ENCODE measurements at regions not wholly inside any gene's neighbourhood (a gene's known extent, or its start where the extent isn't known, plus 50 kb on each side); places are given as distances from the start of the nearest gene placed in this dataset.
"Not testable (repeated sequence)": the region's sequence is repeated elsewhere in the genome, so short reads cannot be mapped to it uniquely, and the experiment has no call there.

DNA sequence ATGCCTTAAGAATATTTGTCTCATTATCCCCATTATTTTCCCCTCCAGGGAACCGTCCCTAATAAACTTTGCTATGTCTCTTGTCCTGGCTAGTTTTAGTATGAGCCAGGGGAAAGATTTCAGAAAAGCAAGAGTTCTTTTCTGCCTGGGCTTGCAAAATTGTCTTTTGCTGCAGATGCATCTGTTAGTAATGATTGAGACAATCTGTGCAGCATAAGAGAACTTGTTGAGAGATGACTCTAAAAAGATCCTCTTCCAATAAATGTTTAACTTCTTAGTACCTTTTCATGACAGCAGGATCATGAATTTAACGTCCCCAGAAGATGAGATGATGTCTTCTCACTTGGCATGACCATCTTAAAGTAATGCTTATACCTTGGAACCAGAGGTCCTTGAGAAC lies 172.5 kb upstream of the CREB1 start:
- H3K4me3 ChIP-seq (ENCODE audit: low read length), result no peak overlapping the region
- no CpG with 5 or more reads among the region's 2 CpGs for WGBS (ENCODE audit: insufficient coverage, insufficient read length)
- no peak for DNase-seq (ENCODE audit: low read depth, low spot score)

DNA sequence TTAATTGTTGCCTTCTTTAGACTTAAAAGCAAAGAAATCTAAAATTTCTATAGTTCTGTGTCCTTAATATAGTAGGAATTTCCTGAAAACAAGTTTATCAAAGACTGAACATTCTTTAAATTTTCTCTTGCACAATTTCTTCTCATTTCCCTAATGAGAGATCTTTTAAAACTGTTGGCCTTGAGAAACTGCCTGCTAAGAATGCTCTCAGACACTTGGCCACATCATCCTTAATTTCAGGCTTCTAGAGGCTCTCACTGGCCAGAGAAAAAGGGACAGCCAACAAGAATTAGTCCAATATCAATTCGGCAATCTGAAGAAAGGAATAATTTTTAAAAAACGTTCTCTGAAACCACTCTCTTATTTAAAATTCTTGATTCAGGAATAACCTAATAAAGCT lies 167.0 kb upstream of the CREB1 start:
- Histone ChIP-seq H3K4me1 (ENCODE audit: control insufficient read depth, insufficient read depth, low read length) (no peaks in the 10 kb centered on the region), H3K27ac (ENCODE audit: low read length) (no peak overlapping the region), H3K9me3 (ENCODE audit: control insufficient read depth, insufficient read depth, low read length) (no peaks in the 10 kb centered on the region), H3K27me3 (ENCODE audit: control insufficient read depth, insufficient read depth, low read length) (no peaks in the 10 kb centered on the region), H3K4me3 (ENCODE audit: low read length) (no peak overlapping the region), H3K36me3 (ENCODE audit: control insufficient read depth, insufficient read depth, low read length) (no peaks in the 10 kb centered on the region)
- WGBS (ENCODE audit: insufficient coverage, insufficient read length), result no CpG with 5 or more reads among the region's 2 CpGs
- no peak for DNase-seq (ENCODE audit: low read depth, low spot score)

More for the DNA sequence above, 172.5 kb upstream of the CREB1 start:
- Histone ChIP-seq H3K4me1 (ENCODE audit: control insufficient read depth, insufficient read depth, low read length) (no peaks in the 10 kb centered on the region), H3K9me3 (ENCODE audit: control insufficient read depth, insufficient read depth, low read length) (no peaks in the 10 kb centered on the region), H3K27ac (ENCODE audit: low read length) (no peak overlapping the region), H3K36me3 (ENCODE audit: control insufficient read depth, insufficient read depth, low read length) (no peaks in the 10 kb centered on the region), H3K27me3 (ENCODE audit: control insufficient read depth, insufficient read depth, low read length) (no peaks in the 10 kb centered on the region)

- Histone ChIP-seq H3K27me3 (ENCODE audit: control insufficient read depth, insufficient read depth, low read length) (no peaks in the 10 kb centered on the region), H3K9me3 (ENCODE audit: control insufficient read depth, insufficient read depth, low read length) (no peaks in the 10 kb centered on the region), H3K4me3 (ENCODE audit: low read length) (no peak overlapping the region), H3K36me3 (ENCODE audit: control insufficient read depth, insufficient read depth, low read length) (no peaks in the 10 kb centered on the region), H3K4me1 (ENCODE audit: control insufficient read depth, insufficient read depth, low read length) (no peaks in the 10 kb centered on the region), H3K27ac (ENCODE audit: low read length) (no peak overlapping the region)
- no CpG with 5 or more reads among the region's 1 CpG for WGBS (ENCODE audit: insufficient coverage, insufficient read length)
- no peak for DNase-seq (ENCODE audit: low read depth, low spot score)
Measured at GRCh38 chr2:207363761-207364290, 165.9 kb upstream of the CREB1 start.

DNA sequence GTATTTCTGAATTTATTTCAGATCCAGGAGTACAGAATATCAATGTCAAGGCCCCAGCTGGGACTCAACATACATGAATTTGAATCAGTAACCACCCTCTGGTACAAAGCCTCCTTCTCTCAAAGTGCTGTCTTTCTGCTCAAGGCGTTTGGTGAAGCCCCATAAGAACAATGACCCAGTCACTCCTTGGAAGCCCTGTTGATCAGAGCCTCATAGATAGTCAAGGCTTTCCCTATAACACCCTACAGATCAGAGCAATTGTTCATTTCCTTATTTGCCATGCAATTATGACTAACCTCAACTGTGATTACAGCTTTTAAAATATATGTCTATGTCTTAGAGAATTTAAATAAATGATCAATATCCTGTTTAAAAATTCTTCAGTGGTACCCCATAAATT lies 159.1 kb upstream of the CREB1 start:
- Histone ChIP-seq H3K27me3 (ENCODE audit: control insufficient read depth, insufficient read depth, low read length) (no peaks in the 10 kb centered on the region), H3K36me3 (ENCODE audit: control insufficient read depth, insufficient read depth, low read length) (no peaks in the 10 kb centered on the region), H3K4me1 (ENCODE audit: control insufficient read depth, insufficient read depth, low read length) (no peaks in the 10 kb centered on the region), H3K4me3 (ENCODE audit: low read length) (no peak overlapping the region), H3K27ac (ENCODE audit: low read length) (no peak overlapping the region), H3K9me3 (ENCODE audit: control insufficient read depth, insufficient read depth, low read length) (no peaks in the 10 kb centered on the region)
- no CpG with 5 or more reads among the region's 1 CpG for WGBS (ENCODE audit: insufficient coverage, insufficient read length)
- no peak for DNase-seq (ENCODE audit: low read depth, low spot score)

GRCh38 chr2:207371877-207372276 lies 157.9 kb upstream of the CREB1 start:
- Histone ChIP-seq H3K4me3 (ENCODE audit: low read length) (no peak overlapping the region), H3K4me1 (ENCODE audit: control insufficient read depth, insufficient read depth, low read length) (no peaks in the 10 kb centered on the region), H3K27ac (ENCODE audit: low read length) (no peak overlapping the region), H3K9me3 (ENCODE audit: control insufficient read depth, insufficient read depth, low read length) (no peaks in the 10 kb centered on the region), H3K27me3 (ENCODE audit: control insufficient read depth, insufficient read depth, low read length) (no peaks in the 10 kb centered on the region), H3K36me3 (ENCODE audit: control insufficient read depth, insufficient read depth, low read length) (no peaks in the 10 kb centered on the region)
- DNase-seq (ENCODE audit: low read depth, low spot score), result no peak

GRCh38 chr2:207372483-207372882 lies 157.3 kb upstream of the CREB1 start:
- WGBS (ENCODE audit: insufficient coverage, insufficient read length), result no CpG with 5 or more reads among the region's 1 CpG
- no peaks in the 10 kb centered on the region for H3K4me1 ChIP-seq (ENCODE audit: control insufficient read depth, insufficient read depth, low read length)
- no peaks in the 10 kb centered on the region for H3K36me3 ChIP-seq (ENCODE audit: control insufficient read depth, insufficient read depth, low read length)
- no peak overlapping the region for H3K4me3 ChIP-seq (ENCODE audit: low read length)
- H3K27ac ChIP-seq (ENCODE audit: low read length), result no peak overlapping the region
- no peaks in the 10 kb centered on the region for H3K9me3 ChIP-seq (ENCODE audit: control insufficient read depth, insufficient read depth, low read length)
- DNase-seq (ENCODE audit: low read depth, low spot score), result no peak
- H3K27me3 ChIP-seq (ENCODE audit: control insufficient read depth, insufficient read depth, low read length), result no peaks in the 10 kb centered on the region

DNA sequence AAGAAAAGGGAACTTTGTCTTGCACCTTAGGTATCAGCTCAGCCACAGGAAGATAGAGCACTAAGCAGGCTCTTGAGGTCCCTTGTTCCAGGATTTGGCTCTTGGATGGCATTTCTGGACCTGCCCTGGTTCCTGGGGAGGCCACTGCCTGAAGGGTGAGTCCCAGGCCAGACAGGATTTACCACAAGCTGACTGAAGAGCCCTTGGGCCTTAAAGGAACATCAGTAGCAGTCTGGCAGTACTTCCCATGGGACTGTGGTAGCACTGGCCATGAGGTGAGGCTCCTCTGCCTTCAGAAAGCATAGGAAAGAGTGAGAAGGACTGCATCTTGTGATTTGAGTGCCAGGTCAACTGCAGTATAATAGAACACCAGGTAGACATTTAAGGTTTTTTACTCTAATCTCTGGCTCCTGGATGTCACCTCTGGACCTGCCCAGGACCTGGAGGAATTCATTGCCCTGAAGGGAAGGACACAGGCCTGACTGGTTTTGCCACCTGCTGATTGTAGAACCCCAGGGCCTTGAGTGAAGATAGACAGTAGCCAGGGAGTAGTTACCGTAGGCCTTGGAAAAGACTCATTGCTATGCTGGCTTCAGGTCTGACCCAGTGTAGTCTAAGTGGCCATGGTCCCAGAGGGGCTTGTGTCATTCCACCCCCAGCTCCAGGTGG lies 154.4 kb upstream of the CREB1 start:
- no peaks in the 10 kb centered on the region for H3K36me3 ChIP-seq (ENCODE audit: control insufficient read depth, insufficient read depth, low read length)
- DNase-seq (ENCODE audit: low read depth, low spot score), result no peak
- no peaks in the 10 kb centered on the region for H3K4me1 ChIP-seq (ENCODE audit: control insufficient read depth, insufficient read depth, low read length)
- H3K4me3 ChIP-seq (ENCODE audit: low read length), result no peak overlapping the region
- no CpG with 5 or more reads among the region's 1 CpG for WGBS (ENCODE audit: insufficient coverage, insufficient read length)
- no peaks in the 10 kb centered on the region for H3K27me3 ChIP-seq (ENCODE audit: control insufficient read depth, insufficient read depth, low read length)
- H3K27ac ChIP-seq (ENCODE audit: low read length), result no peak overlapping the region
- no peaks in the 10 kb centered on the region for H3K9me3 ChIP-seq (ENCODE audit: control insufficient read depth, insufficient read depth, low read length)

DNA sequence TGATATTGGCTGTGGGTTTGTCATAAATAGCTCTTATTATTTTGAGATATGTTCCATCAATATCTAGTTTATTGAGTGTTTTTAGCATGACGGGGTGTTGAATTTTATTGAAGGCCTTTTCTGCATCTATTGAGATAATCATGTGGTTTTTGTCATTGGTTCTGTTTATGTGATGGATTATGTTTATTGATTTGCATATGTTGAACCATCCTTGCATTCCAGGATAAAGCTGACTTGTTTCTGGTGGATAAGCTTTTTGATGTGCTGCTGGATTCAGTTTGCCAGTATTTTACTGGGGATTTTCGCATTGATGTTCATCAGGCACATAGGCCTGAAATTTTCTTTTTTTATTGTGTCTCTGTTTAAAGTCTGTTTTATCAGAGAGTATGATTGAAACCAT lies 151.1 kb upstream of the CREB1 start:
- H3K4me1 ChIP-seq (ENCODE audit: control insufficient read depth, insufficient read depth, low read length); H3K27me3 ChIP-seq (ENCODE audit: control insufficient read depth, insufficient read depth, low read length); DNase-seq (ENCODE audit: low read depth, low spot score); H3K27ac ChIP-seq (ENCODE audit: low read length); H3K9me3 ChIP-seq (ENCODE audit: control insufficient read depth, insufficient read depth, low read length); H3K36me3 ChIP-seq (ENCODE audit: control insufficient read depth, insufficient read depth, low read length); H3K4me3 ChIP-seq (ENCODE audit: low read length): not testable (repeated sequence)
- no CpG with 5 or more reads among the region's 2 CpGs for WGBS (ENCODE audit: insufficient coverage, insufficient read length)

DNA sequence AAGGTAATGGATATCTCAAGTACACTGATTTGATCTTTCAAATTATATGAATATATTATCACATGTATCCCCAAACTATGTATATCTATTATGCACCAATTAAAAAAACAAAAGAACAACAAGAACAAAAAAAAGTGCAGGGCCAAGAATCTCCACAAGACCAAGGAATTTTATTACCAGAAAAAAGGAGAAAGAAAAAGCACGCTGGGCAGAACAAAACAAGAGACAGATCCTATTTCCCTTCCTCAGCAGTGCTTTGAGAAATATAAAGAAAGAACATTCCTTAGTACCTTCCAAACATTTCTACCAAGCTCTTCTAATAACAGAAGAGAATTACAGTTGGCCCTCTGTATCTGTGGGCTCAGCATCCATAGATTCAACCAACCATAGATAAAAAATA lies 144.7 kb upstream of the CREB1 start:
- no peak for DNase-seq (ENCODE audit: low read depth, low spot score)
- no CpG with 5 or more reads among the region's 1 CpG for WGBS (ENCODE audit: insufficient coverage, insufficient read length)
- H3K9me3 ChIP-seq (ENCODE audit: control insufficient read depth, insufficient read depth, low read length), result no peaks in the 10 kb centered on the region
- no peaks in the 10 kb centered on the region for H3K27me3 ChIP-seq (ENCODE audit: control insufficient read depth, insufficient read depth, low read length)
- H3K36me3 ChIP-seq (ENCODE audit: control insufficient read depth, insufficient read depth, low read length), result no peaks in the 10 kb centered on the region
- no peaks in the 10 kb centered on the region; the same call in 1 of the 2 replicates for H3K4me1 ChIP-seq (ENCODE audit: control insufficient read depth, insufficient read depth, low read length)
- no peak overlapping the region for H3K27ac ChIP-seq (ENCODE audit: low read length)
- H3K4me3 ChIP-seq (ENCODE audit: low read length), result no peak overlapping the region

GRCh38 chr2:207385903-207386302 lies 143.9 kb upstream of the CREB1 start:
- no peaks in the 10 kb centered on the region for H3K27me3 ChIP-seq (ENCODE audit: control insufficient read depth, insufficient read depth, low read length)
- no peak for DNase-seq (ENCODE audit: low read depth, low spot score)
- no peaks in the 10 kb centered on the region for H3K9me3 ChIP-seq (ENCODE audit: control insufficient read depth, insufficient read depth, low read length)
- no CpG with 5 or more reads among the region's 1 CpG for WGBS (ENCODE audit: insufficient coverage, insufficient read length)
- no peaks in the 10 kb centered on the region; the same call in 1 of the 2 replicates for H3K4me1 ChIP-seq (ENCODE audit: control insufficient read depth, insufficient read depth, low read length)
- no peak overlapping the region for H3K4me3 ChIP-seq (ENCODE audit: low read length)
- no peaks in the 10 kb centered on the region for H3K36me3 ChIP-seq (ENCODE audit: control insufficient read depth, insufficient read depth, low read length)
- H3K27ac ChIP-seq (ENCODE audit: low read length), result no peak overlapping the region

GRCh38 chr2:207387001-207387571 lies 142.7 kb upstream of the CREB1 start:
- Histone ChIP-seq H3K4me1 (ENCODE audit: control insufficient read depth, insufficient read depth, low read length) (no peaks in the 10 kb centered on the region; the same call in 1 of the 2 replicates), H3K4me3 (ENCODE audit: low read length) (no peak overlapping the region), H3K27ac (ENCODE audit: low read length) (no peak overlapping the region), H3K27me3 (ENCODE audit: control insufficient read depth, insufficient read depth, low read length) (no peaks in the 10 kb centered on the region), H3K9me3 (ENCODE audit: control insufficient read depth, insufficient read depth, low read length) (no peaks in the 10 kb centered on the region), H3K36me3 (ENCODE audit: control insufficient read depth, insufficient read depth, low read length) (no peaks in the 10 kb centered on the region)
- DNase-seq (ENCODE audit: low read depth, low spot score), result no peak
- no CpG with 5 or more reads among the region's 3 CpGs for WGBS (ENCODE audit: insufficient coverage, insufficient read length)
